ENCODE measurements at regions not wholly inside any gene's neighbourhood (a gene's known extent, or its start where the extent isn't known, plus 50 kb on each side); places are given as distances from the start of the nearest gene placed in this dataset.

GRCh38 chr6:4466769-4467480 is 309.3 kb upstream of the CDYL start:
- ATAC-seq, result no peak
- H3K27me3 ChIP-seq (ENCODE audit: control insufficient read depth, insufficient read depth), result no peaks in the 10 kb centered on the region
- H3K4me1 ChIP-seq (ENCODE audit: control insufficient read depth, insufficient read depth, low read length), result no peaks in the 10 kb centered on the region
- H3K27ac ChIP-seq (ENCODE audit: low read length), result no peak overlapping the region
- intact Hi-C loops (cut with DNase I), result no loop called here
- no peak overlapping the region for H3K4me3 ChIP-seq (ENCODE audit: low read length)
- H3K9me3 ChIP-seq (ENCODE audit: control insufficient read depth, low read length), result peaks cover 1% of the 10 kb centered on the region
- no peak for DNase-seq
- 84% methylated on average over 9 of the region's 9 CpGs for WGBS

GRCh38 chr6:4466261-4466660 is 309.9 kb upstream of the CDYL start:
- intact Hi-C loops (cut with DNase I), result no loop called here
- 44% methylated on average over 7 of the region's 7 CpGs for WGBS
- Histone ChIP-seq H3K9me3 (ENCODE audit: control insufficient read depth, low read length) (no peaks in the 10 kb centered on the region), H3K27ac (ENCODE audit: low read length) (no peak overlapping the region), H3K27me3 (ENCODE audit: control insufficient read depth, insufficient read depth) (no peaks in the 10 kb centered on the region), H3K4me1 (ENCODE audit: control insufficient read depth, insufficient read depth, low read length) (no peaks in the 10 kb centered on the region), H3K4me3 (ENCODE audit: low read length) (no peak overlapping the region)
- ATAC-seq (peak in 1 of 2 donors; percentile 43), DNase-seq (no peak)

GRCh38 chr6:4464638-4465037 is 311.6 kb upstream of the CDYL start:
- intact Hi-C loops (cut with DNase I), result no loop called here
- Histone ChIP-seq H3K27me3 (ENCODE audit: control insufficient read depth, insufficient read depth) (no peaks in the 10 kb centered on the region), H3K4me1 (ENCODE audit: control insufficient read depth, insufficient read depth, low read length) (peaks cover 4% of the 10 kb centered on the region), H3K27ac (ENCODE audit: low read length) (no peak overlapping the region), H3K4me3 (ENCODE audit: low read length) (no peak overlapping the region), H3K9me3 (ENCODE audit: control insufficient read depth, low read length) (no peaks in the 10 kb centered on the region)
- WGBS, result 94% methylated on average over 2 of the region's 2 CpGs
- DNase-seq, result no peak
- no peak for ATAC-seq

- WGBS, result 71% methylated on average over 1 of the region's 1 CpG
- no peaks in the 10 kb centered on the region for H3K9me3 ChIP-seq (ENCODE audit: control insufficient read depth, low read length)
- no peak overlapping the region for H3K4me3 ChIP-seq (ENCODE audit: low read length)
- H3K27me3 ChIP-seq (ENCODE audit: control insufficient read depth, insufficient read depth), result no peaks in the 10 kb centered on the region
- ATAC-seq (no peak), DNase-seq (no peak)
- H3K27ac ChIP-seq (ENCODE audit: low read length), result no peak overlapping the region
- intact Hi-C loops (cut with DNase I), result no loop called here
- peaks cover 6% of the 10 kb centered on the region for H3K4me1 ChIP-seq (ENCODE audit: control insufficient read depth, insufficient read depth, low read length)
Observed at GRCh38 chr6:4463236-4463635, 313.0 kb upstream of the CDYL start.

GRCh38 chr6:4460586-4461475 is 315.4 kb upstream of the CDYL start:
- 51% methylated on average over 21 of the region's 21 CpGs for WGBS
- no peaks in the 10 kb centered on the region for H3K27me3 ChIP-seq (ENCODE audit: control insufficient read depth, insufficient read depth)
- H3K4me3 ChIP-seq (ENCODE audit: low read length), result no peak overlapping the region
- peaks cover 6% of the 10 kb centered on the region for H3K4me1 ChIP-seq (ENCODE audit: control insufficient read depth, insufficient read depth, low read length)
- H3K9me3 ChIP-seq (ENCODE audit: control insufficient read depth, low read length), result no peaks in the 10 kb centered on the region
- ATAC-seq (peak; percentile 88 to 91), DNase-seq (peak; percentile 72 to 89 (median 83))
- peak overlapping the region; percentile 47 for H3K27ac ChIP-seq (ENCODE audit: low read length)
- intact Hi-C loops (cut with DNase I), result no loop called here

DNA sequence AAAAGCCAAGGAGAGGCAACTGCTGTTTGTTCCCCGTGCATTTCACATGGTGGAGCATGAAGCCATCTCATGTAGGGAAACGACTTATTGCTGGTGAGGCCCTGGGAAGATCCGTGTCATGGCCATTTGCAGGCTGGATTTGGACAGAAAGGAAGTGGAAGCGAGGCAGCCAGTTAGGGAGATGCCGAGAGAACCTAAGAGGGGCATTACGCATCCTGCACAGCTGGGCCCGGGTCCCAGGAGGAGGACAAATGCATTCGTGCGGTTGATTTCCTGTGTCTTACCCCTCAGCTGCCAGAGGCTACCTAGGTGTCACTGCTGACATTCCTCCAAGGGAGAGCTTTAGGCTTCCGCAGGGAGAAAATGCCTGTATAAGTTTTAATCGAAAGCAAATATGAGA is 316.2 kb upstream of the CDYL start:
- WGBS, result 76% methylated on average over 11 of the region's 11 CpGs
- no peaks in the 10 kb centered on the region for H3K9me3 ChIP-seq (ENCODE audit: control insufficient read depth, low read length)
- intact Hi-C loops (cut with DNase I), result no loop called here
- H3K4me3 ChIP-seq (ENCODE audit: low read length), result no peak overlapping the region
- peaks cover 6% of the 10 kb centered on the region for H3K4me1 ChIP-seq (ENCODE audit: control insufficient read depth, insufficient read depth, low read length)
- ATAC-seq (no peak), DNase-seq (no peak)
- H3K27ac ChIP-seq (ENCODE audit: low read length), result peak overlapping the region; percentile 66
- H3K27me3 ChIP-seq (ENCODE audit: control insufficient read depth, insufficient read depth), result no peaks in the 10 kb centered on the region

GRCh38 chr6:4459032-4459431 is 317.2 kb upstream of the CDYL start:
- Histone ChIP-seq H3K4me3 (ENCODE audit: low read length) (no peak overlapping the region), H3K27me3 (ENCODE audit: control insufficient read depth, insufficient read depth) (no peaks in the 10 kb centered on the region), H3K4me1 (ENCODE audit: control insufficient read depth, insufficient read depth, low read length) (peaks cover 6% of the 10 kb centered on the region), H3K9me3 (ENCODE audit: control insufficient read depth, low read length) (no peaks in the 10 kb centered on the region), H3K27ac (ENCODE audit: low read length) (no peak overlapping the region)
- intact Hi-C loops (cut with DNase I), result no loop called here
- DNase-seq (no peak), ATAC-seq (peak; percentile 9 to 86)
- 50% methylated on average over 3 of the region's 3 CpGs for WGBS

GRCh38 chr6:4451718-4452117 is 316.3 kb upstream of the ECI2 start:
- WGBS, result 95% methylated on average over 1 of the region's 1 CpG
- Histone ChIP-seq H3K27me3 (ENCODE audit: control insufficient read depth, insufficient read depth) (no peaks in the 10 kb centered on the region), H3K4me1 (ENCODE audit: control insufficient read depth, insufficient read depth, low read length) (no peaks in the 10 kb centered on the region), H3K9me3 (ENCODE audit: control insufficient read depth, low read length) (no peaks in the 10 kb centered on the region), H3K4me3 (ENCODE audit: low read length) (no peak overlapping the region), H3K27ac (ENCODE audit: low read length) (no peak overlapping the region)
- ATAC-seq (no peak), DNase-seq (no peak)
- intact Hi-C loops (cut with DNase I), result no loop called here

DNA sequence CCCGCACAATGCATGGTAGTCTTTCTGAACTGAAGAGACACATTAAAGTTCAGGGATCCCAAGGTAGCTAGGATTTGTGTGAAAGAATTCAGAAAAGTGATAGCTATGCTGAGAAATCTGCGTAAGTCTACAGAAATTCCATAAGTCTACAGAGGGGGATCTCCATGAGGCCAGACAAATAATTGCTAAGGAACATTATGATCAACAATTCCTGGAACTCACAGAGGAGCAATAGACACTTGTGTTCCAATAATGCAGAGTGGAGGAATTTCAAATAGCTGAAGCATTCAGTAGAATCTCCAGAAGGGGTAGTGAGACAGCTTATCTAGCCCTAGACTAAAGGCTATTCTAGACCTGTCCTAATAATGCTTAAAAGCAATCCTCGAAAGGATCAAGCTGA is 315.7 kb upstream of the ECI2 start:
- no peaks in the 10 kb centered on the region for H3K4me1 ChIP-seq (ENCODE audit: control insufficient read depth, insufficient read depth, low read length)
- no peaks in the 10 kb centered on the region for H3K9me3 ChIP-seq (ENCODE audit: control insufficient read depth, low read length)
- intact Hi-C loops (cut with DNase I), result no loop called here
- no peak overlapping the region for H3K4me3 ChIP-seq (ENCODE audit: low read length)
- no peak overlapping the region for H3K27ac ChIP-seq (ENCODE audit: low read length)
- no peaks in the 10 kb centered on the region for H3K27me3 ChIP-seq (ENCODE audit: control insufficient read depth, insufficient read depth)
- ATAC-seq, result no peak
- no peak for DNase-seq
- WGBS, result 85% methylated on average over 3 of the region's 3 CpGs

- H3K4me3 ChIP-seq (ENCODE audit: low read length), result no peak overlapping the region
- no peak overlapping the region for H3K27ac ChIP-seq (ENCODE audit: low read length)
- WGBS, result 90% methylated on average over 1 of the region's 1 CpG
- intact Hi-C loops (cut with DNase I), result no loop called here
- no peaks in the 10 kb centered on the region for H3K9me3 ChIP-seq (ENCODE audit: control insufficient read depth, low read length)
- H3K4me1 ChIP-seq (ENCODE audit: control insufficient read depth, insufficient read depth, low read length), result no peaks in the 10 kb centered on the region
- H3K27me3 ChIP-seq (ENCODE audit: control insufficient read depth, insufficient read depth), result no peaks in the 10 kb centered on the region
- DNase-seq (no peak), ATAC-seq (no peak)
Observed at GRCh38 chr6:4450237-4450636, 314.9 kb upstream of the ECI2 start.

GRCh38 chr6:4449409-4449808 is 314.0 kb upstream of the ECI2 start:
- 96% methylated on average over 1 of the region's 1 CpG for WGBS
- no peak for ATAC-seq
- H3K4me1 ChIP-seq (ENCODE audit: control insufficient read depth, insufficient read depth, low read length), result no peaks in the 10 kb centered on the region
- H3K9me3 ChIP-seq (ENCODE audit: control insufficient read depth, low read length), result no peaks in the 10 kb centered on the region
- no peak for DNase-seq
- H3K27ac ChIP-seq (ENCODE audit: low read length), result no peak overlapping the region
- no peak overlapping the region for H3K4me3 ChIP-seq (ENCODE audit: low read length)
- intact Hi-C loops (cut with DNase I), result no loop called here
- H3K27me3 ChIP-seq (ENCODE audit: control insufficient read depth, insufficient read depth), result no peaks in the 10 kb centered on the region

All from right cardiac atrium (tissue), 5 donors.